Medulla oblongata (tissue), 1 donor: ENCODE measurements at regions not wholly inside any gene's neighbourhood (a gene's known extent, or its start where the extent isn't known, plus 50 kb on each side); places are given as distances from the start of the nearest gene placed in this dataset.

Experiments used
- DNase-seq: peaks from one replicate; pipeline ENCODE4 v3.0.0-alpha.2; 2015; ENCODE audit errors: extremely low spot score

DNA sequence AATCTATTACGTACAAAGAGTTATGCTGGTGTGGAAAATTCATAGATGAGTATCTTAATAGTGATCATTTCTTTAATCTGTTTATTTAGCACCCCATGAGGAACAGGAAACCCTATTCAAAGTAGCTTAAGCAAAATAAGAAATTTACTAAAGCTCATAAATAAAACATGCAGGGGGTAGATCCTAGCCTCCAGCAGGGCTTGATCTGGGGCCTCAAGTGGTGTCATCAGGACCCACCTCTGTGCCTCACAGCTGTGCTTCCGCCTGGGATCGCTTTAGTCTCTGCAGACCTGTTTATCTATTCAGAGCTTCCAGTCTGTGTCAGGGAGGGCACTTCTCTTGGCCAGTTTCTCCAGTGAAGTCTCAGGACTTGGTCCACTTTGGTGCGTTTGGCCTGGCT, 171.0 kb upstream of the SLC24A5 start:
- DNase-seq, result no peak

DNA sequence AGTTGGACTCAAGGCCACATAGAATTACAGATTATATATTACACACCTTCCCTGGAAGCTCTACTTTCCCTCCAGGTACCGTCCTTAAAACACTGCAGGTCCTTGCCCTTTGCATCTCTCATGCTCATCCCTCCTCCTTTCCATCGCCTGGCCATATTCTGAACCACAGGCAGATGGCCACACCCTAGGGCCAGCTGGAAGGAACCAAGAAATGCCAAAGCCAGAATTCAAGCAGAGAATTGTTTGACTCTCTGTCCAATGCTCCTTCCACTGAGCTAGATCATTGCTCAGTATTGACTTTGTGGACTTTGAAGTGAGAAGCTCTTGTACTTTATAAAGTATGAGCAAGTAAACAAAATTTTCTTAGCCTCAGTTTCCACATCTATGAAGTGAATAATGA, 170.3 kb upstream of the SLC24A5 start:
- DNase-seq, result no peak

DNA sequence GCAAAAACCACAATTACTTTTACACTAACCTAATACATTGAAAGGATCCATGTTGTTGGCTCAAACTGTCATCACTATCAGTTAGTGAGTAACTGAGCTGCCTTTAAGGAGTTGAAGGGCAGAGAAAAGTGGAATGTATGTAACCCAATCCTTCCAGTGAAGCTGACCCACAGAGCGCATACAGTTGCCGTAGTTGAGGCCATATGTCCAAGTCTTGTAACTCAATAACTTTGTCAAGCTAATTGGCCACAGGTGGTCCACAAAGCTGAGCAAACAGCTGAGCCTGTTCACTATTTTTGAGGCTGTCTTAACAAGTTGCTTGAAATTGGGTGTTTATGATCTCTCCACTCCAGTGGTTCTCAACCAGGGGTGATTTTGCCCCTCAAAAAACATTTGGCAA, 169.0 kb upstream of the SLC24A5 start:
- no peak for DNase-seq

DNA sequence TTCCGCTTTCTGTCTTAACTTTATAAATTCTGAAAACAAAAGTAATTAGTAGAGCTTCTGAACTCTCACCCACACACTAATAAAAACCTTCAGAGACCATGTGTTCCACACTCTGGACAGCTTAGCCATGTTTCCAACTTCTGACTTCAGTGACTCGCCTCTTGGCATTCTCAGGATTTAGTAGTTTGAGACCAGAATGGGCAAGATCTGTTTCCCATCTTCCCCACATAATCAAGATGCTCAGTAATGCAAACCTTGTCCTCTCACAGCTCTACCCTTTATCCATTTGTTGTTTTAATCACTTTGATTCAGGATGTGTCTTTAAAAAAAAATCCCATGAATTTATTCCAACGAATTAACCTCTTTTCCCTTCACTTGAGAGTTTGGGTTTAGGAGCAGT, 166.6 kb upstream of the SLC24A5 start:
- no peak for DNase-seq

DNA sequence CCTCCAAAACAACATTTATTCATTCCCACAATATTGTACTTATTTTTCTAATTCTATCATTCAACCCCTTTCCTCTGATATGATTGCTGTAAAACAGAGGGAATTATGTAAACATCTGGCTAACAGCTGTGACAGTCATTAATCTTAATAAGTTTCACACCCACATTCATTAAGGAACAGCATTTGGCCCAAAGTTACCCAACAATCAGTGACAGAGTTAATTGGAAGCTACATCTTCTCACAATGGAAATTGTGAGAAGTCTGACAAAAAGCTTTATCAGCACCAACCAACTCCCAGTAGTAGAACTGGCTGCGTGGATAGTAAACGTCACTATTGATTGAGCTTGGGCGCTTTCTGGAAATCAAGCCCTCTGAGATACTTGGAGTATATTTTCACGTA, 165.8 kb upstream of the SLC24A5 start:
- DNase-seq, result no peak

DNA sequence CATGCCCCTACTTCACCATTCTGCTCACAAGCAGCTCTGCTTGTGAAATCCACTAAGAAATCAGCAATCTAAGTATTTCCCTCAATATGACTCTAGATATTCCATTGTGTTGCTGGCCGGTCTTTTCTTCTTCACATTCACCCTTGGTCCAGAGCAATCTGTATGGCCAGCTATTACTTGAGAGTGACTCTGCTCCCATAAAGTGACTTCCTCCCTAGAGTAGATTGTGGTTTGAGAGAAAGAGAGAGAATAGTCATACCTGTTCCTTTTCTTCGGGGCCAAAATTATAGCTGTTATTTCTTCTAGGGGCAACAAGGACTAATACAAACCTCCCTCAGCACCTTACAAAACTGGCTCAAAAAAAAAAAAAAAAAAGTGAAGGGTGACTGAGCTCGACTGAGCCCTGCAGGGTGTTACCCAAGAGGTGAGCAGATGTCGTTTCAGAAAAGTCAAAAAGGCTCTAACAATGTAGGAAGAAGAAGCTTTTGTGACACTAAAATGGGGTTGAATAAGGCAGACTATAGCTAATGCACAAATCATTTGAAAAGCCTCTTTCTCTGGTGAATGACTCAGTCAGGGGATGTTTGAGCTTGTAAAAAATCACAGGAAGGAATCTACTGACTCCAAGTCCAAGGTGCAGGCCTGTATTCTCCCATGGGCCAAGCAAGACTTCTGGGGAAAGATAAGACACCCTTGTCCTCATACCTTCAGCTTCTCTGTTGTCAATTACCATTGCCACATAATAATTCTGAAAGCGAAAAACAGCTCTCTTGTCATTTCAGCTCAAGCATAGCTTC, 161.0 kb upstream of the SLC24A5 start:
- no peak for DNase-seq

DNA sequence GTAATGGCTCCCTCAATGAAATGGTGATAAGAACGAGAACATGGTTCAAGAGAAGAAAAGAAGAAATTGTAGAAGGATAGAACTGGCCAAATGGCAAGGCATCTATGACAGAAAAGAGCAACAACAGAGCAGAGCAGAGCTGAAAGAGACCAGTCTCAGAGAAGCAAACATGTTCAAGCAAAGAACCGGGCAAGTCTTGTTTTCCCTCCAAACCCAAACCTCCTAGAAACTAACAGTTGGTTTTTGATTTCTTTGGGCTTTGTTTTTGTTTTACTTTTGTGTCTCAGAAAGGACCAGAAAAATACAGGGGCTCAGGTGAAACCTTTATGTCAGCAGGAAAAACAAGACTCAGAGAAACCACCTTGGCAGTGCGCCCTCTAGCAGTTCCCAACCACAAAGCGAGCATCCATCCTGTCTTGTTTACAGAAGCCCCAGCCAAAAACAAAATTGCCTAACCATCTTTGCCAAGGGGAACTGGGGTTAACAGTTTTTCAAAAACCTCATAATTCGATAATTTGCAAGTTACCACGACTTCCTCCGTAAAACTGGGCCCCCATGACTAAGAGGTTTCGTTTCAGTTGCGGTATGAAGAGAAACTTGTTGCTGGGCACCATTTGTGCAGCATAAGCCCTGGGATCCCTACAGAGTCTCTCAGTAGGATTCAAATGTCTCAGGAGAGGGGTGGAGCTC, 159.2 kb upstream of the SLC24A5 start:
- no peak for DNase-seq

DNA sequence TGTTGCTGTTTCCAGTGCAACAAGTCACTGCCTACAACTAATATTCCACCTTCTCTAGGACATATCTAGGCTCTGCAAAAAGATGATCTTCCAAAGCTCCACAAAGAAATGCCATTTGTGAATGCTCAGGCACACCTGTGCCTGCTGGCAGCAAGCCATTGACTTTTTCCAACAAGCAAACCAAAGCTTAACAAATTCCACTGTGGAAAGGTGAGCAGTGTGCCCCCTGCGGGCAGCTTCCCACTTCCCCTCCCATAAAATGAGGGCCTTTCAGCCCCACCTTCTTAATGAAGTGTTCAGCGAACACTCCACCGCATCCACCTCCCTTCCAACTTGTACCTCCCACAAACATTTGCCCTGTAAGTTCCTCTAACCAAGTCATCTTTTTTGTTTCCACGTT, 157.5 kb upstream of the SLC24A5 start:
- no peak for DNase-seq

DNA sequence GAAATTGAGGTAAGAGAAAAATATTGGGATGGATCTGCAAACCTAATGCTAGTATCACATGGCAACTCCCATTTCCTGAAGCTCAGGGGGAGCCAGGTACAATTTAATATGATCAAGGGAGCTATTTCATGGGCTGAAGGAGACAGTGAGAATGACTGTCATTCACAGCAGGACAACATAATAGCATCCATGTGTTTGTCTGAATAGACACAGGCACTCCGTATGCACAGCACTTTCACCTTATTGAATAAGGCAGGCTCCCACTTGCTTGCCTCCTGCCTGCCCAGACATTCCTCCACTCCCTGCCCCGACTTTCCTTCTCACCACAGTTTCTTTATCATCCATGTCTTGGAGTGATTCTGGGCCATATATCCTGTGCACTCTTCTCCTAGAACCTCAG, 156.6 kb upstream of the SLC24A5 start:
- no peak for DNase-seq

DNA sequence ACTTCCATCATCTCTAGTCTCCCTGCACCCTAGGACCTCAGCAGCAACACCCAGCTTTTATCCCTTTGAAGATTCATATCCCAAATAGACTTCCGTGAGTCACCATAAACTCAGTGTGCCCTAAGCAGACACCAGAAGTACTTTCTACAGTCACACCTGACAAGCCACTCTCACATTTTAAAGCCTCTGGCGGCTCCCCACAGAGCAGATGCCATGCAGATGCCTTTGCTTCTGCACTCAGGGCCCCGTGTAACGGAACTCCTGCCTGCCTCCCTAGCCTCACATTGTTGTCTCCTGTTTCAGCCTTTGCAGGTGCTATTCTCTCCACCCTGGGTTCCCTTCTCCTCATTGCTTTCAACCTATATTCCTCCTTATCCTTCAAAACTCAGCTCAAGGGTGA, 155.5 kb upstream of the SLC24A5 start:
- DNase-seq, result no peak

DNA sequence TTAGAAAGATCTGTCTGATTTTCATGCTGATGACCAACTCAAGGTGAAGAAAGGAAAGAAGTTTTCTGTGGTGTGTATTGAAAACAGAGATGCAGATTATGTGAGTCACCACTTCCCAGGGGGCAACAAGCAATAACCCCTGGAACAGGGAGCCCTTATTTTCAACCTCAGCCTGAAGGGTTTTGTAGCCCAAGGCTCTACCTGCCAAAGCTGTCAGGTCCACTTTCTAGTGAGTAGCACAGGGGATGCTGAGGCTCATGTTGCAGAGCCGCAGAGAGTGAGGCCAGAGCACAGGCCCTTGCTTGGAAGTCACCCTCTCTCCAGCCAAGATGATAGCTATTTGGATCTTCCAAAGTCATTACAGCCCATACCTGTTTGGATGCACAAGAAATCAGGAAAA, 152.2 kb upstream of the SLC24A5 start:
- DNase-seq, result no peak

DNA sequence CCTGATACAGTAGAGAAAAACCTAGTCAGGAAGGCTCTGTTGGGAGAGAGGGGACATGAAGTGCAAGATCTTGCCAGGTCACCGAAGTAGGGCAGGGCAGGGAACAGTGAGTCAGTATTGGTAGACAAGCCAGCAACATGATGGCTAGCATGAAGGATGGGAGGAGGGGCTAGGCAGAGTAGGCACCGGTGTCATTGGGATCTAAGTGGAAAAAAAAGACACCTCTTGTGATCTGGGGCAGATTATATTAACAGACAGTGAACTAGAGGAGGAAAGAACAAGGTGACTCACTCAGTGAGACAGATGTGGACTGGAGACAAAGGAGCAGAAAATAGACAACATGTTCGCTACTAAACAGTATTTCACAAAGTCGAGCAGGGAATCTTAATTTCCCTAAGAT, 149.2 kb upstream of the SLC24A5 start:
- DNase-seq, result no peak

DNA sequence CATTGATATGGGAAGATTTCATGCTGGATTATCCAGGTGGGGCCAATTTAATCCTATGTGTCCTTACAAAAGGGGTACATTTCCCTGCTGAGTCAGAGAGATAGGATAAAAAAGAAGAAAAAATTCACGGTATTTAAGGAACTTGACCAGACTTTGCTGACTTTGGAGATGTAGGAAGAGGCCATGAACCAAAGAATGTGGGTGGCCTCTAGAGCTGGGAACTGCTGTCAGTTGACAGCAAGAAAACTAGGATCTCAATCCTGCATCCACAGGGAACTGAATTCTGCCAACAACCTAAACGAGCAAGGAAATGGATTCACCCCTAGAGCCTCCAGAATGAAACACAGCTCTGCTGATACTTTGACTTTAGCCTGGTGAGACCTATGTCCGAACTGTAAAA, 148.1 kb upstream of the SLC24A5 start:
- no peak for DNase-seq

DNA sequence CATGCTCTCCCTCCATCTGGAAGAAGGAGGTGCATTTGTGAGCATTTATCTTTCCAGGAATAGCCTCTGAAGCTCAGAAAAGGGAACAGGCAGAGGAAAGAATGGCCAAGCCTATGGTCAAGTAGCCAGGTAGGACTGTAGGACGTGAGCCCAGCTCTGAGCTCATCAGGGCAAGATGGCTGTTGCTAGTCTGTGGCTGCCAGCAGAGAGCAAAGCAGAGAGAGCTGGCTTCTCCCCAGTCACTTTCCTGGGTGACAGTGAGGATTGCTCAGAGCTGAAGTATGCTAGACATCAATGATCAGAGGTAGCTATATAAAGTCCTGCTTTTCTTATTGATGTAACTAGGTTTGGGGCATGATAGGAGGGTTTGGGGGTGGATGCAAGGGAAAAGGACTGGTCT, 146.1 kb upstream of the SLC24A5 start:
- DNase-seq, result no peak

DNA sequence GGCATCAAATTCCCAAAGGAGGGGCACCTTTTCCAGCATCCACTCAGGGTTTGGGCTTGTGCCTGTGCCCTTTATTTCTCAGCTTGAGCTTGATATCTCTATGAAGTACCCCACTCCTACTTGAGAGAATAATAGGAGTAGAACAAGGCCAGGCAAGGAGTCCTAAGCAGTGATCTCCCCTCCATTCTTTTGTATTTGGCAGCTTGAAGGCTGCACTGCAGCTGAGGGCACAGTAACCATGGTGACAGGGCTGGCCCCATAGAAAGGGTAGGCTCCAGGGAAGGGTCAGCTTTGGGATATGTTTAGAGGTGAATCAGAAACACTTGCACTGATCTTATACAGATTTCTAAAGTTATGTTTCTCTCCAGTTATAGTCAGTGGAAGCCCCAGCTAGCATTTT, 145.4 kb upstream of the SLC24A5 start:
- DNase-seq, result no peak

DNA sequence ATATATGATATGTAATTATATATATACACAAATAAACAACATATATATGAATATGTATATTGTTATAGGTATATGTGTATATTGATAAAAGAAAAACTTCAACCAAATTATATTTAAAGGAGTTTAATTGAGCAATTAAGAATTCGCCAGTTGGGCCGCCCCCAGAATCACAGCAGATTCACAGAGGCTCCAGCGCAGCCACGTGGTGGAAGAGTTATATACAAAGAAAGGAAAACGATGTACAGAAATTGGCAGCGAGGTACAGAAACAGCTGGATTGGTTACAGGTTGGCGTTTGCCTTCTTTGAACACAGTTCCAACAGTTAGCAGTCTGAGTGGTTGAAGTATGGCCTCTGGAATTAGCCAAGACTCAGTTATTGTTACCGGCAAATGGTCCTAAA, 137.3 kb upstream of the SLC24A5 start:
- DNase-seq, result no peak

DNA sequence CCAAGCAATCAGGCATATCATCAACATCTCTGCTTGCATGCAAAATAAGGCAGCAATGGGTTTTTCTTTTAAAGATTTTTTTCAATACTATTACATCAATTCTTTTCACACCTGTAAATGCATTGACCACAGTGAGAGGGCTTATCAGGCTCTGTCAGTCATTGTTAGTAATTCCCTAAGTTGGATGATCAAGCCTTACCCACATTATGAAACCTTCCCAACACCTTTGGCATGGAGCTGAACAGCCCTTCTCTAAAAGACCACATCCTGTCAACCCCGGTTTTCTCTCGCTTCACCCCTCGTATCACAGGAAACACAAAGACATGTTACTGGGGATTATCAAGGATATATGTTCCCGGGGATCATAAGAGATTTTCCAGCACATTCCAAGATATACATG, 135.2 kb upstream of the SLC24A5 start:
- no peak for DNase-seq

DNA sequence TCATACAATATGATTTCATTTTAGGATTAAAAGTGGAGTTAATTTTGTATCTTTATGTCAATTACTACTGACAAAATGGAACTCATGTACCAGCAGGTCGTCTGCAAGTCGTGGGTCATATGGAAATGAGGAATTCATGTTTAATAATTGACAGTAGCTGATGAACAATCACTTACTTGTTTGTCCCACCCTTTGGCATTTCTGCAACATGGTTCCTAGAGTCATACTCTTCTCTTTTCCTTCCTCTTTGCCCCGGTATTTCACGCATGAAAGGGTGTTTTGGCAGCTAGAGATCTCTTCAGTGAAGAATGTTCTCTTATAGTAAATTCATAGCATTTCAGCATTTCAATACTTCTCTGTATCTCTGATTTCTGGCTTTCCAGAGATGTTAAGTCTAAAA, 133.3 kb upstream of the SLC24A5 start:
- DNase-seq, result no peak

DNA sequence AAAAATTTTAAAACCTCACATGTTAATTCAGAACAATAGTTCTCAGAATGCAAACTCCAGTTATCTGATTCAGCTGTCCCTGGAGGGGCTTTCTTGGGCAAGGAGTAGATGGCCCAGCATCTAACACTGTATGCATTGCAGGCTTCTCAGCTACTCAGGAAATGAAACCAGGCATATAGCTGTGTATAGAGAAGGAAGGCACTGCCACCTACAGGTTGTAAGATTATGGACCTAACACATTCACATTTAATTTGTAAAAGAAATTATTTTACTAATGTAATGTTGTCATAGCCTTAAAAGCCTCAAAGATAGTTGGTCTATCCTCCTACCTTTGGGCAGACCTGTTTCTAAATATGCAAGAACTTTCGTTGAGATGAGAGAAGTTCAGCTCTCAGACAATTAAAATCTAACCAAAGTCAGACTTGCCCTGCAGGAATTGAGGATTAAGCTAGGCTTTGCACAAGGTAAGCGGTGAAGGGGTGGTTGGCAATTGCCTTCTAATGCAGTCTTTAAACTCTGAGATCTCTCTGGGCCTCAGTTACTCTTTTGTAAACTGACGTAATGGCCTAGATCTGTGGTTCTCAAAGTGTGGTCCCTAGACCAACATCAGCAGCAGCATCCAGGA, 132.8 kb upstream of the SLC24A5 start:
- DNase-seq, result peak; percentile 85

DNA sequence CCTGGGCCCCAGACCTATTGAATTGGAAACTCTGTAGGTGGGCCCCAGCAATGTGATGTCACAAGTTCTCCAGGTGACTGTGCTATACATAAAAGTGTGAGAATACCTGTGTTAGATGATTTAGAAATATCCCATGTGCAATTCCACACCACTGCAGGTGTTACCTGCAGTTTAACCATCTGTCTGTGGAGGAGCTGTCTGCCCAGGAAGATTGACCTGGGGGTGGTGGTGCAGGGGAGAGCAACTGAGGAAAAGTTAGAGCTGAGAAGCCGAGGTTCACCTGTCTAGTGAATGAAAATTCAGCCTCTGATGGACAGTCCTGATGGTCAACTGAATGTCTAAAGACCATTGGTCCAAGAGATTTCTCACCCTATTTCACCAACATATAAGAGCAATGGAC, 132.2 kb upstream of the SLC24A5 start:
- no peak for DNase-seq

DNA sequence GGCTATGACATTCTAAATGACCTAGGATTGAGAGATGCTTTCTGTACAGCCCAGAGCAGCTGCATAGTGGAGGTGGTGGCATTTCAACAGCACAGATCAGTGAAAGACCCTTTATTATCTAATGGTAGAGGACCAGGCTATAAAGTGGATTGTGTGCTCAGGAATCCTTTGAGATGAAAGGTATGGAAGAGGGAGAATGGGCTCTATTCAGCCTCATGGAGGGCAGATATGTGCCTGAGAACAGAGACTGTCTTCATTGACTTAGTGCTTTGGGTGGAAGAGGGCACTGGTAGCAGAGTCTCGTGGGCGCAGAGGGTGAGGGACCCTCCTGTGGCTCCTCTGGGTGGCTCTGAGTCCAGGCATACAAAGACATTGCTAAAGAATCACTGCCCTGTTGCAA, 130.0 kb upstream of the SLC24A5 start:
- DNase-seq, result no peak

DNA sequence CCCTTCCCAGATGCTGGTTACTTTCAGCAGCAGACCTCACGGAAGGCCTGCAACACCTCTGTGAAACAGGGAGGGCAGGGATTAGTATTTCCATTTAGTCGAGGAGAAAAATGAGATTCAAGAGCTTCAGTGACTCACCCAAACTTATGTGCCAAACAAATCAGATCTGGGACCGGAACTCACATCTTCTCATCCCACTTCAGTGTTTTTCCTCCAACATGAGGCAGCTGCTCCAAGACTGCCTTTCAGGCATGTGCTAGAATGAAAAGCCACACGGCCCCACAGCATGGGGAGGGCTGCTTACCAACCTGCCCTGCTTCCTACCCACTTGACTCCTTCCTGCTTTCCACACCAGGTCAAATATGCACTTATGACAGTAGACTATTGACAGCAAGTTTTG, 129.4 kb upstream of the SLC24A5 start:
- no peak for DNase-seq

DNA sequence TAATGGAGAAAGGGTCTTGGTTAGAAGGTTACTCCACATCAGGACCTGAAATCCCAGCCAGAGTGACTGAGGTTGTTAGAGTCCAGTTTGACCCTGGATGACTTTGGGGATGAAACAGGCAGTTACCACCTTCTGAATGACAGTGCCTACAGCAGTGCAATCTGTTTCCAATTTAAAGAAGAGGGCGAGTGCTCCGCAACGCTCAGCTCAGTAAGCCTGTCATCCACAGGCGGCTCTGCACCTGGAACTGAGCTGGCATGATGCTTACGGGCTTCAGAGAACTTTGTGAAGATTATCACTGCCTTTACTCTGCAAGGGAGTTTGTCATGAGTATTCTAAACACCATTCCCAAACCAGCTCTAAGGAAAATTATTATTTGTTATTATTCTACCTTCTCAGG, 127.7 kb upstream of the SLC24A5 start:
- DNase-seq, result no peak
